HuH-7.5 (cell line): ENCODE measurements at regions not wholly inside any gene's neighbourhood (a gene's known extent, or its start where the extent isn't known, plus 50 kb on each side); places are given as distances from the start of the nearest gene placed in this dataset.

ENCODE experiments used
- DNase-seq: peaks from one replicate; pipeline ENCODE4 v3.0.0; 2011; ENCODE audit warnings: low spot score

GRCh38 chr7:130996833-130997231 is 262.8 kb upstream of the KLF14 start:
- no peak for DNase-seq

- no peak for DNase-seq
Observed at GRCh38 chr7:130998993-130999602, 265.1 kb upstream of the KLF14 start.

GRCh38 chr7:130999926-131000325 is 265.9 kb upstream of the KLF14 start:
- DNase-seq: no peak

- no peak for DNase-seq
Observed at GRCh38 chr7:131000389-131000788, 266.4 kb upstream of the KLF14 start.

GRCh38 chr7:131000873-131001272 is 266.9 kb upstream of the KLF14 start:
- DNase-seq: no peak

GRCh38 chr7:131002600-131002999 is 268.6 kb upstream of the KLF14 start:
- DNase-seq: no peak

GRCh38 chr7:131003634-131004033 is 269.6 kb upstream of the KLF14 start:
- no peak for DNase-seq

- DNase-seq: no peak
Observed at GRCh38 chr7:131004371-131004770, 270.4 kb upstream of the KLF14 start.

- peak; percentile 42 for DNase-seq
Observed at GRCh38 chr7:131007439-131008330, 273.7 kb upstream of the KLF14 start.

GRCh38 chr7:131008840-131009711 is 275.1 kb upstream of the KLF14 start:
- no peak for DNase-seq

- DNase-seq: no peak
Observed at GRCh38 chr7:131010029-131010716, 276.2 kb upstream of the KLF14 start.

GRCh38 chr7:131010717-131011431 is 276.9 kb upstream of the KLF14 start:
- DNase-seq: no peak

- no peak for DNase-seq
Observed at GRCh38 chr7:131011432-131011742, 277.4 kb upstream of the KLF14 start.

GRCh38 chr7:131011976-131012375 is 278.0 kb upstream of the KLF14 start:
- no peak for DNase-seq

GRCh38 chr7:131012477-131013031 is 278.5 kb upstream of the KLF14 start:
- no peak for DNase-seq

- DNase-seq: no peak
Observed at GRCh38 chr7:131013716-131014115, 279.7 kb upstream of the KLF14 start.

GRCh38 chr7:131014906-131015656 is 281.1 kb upstream of the KLF14 start:
- no peak for DNase-seq

- DNase-seq: no peak
Observed at GRCh38 chr7:131015657-131015958, 281.6 kb upstream of the KLF14 start.

- no peak for DNase-seq
Observed at GRCh38 chr7:131016230-131016629, 282.2 kb upstream of the KLF14 start.

- no peak for DNase-seq
Observed at GRCh38 chr7:131019351-131019750, 285.3 kb upstream of the KLF14 start.
